ENCODE measurements at regions not wholly inside any gene's neighbourhood (a gene's known extent, or its start where the extent isn't known, plus 50 kb on each side); places are given as distances from the start of the nearest gene placed in this dataset.

GRCh38 chr11:45042560-45042959, 91.9 kb upstream of the TP53I11 start (continued):
- TF ChIP-seq MEIS1 (CRISPR knock-in tag; IDR thresholded peaks at IDR 0.05; ENCODE audit: borderline replicate concordance), result no peak
- TF ChIP-seq, protein P1, sequence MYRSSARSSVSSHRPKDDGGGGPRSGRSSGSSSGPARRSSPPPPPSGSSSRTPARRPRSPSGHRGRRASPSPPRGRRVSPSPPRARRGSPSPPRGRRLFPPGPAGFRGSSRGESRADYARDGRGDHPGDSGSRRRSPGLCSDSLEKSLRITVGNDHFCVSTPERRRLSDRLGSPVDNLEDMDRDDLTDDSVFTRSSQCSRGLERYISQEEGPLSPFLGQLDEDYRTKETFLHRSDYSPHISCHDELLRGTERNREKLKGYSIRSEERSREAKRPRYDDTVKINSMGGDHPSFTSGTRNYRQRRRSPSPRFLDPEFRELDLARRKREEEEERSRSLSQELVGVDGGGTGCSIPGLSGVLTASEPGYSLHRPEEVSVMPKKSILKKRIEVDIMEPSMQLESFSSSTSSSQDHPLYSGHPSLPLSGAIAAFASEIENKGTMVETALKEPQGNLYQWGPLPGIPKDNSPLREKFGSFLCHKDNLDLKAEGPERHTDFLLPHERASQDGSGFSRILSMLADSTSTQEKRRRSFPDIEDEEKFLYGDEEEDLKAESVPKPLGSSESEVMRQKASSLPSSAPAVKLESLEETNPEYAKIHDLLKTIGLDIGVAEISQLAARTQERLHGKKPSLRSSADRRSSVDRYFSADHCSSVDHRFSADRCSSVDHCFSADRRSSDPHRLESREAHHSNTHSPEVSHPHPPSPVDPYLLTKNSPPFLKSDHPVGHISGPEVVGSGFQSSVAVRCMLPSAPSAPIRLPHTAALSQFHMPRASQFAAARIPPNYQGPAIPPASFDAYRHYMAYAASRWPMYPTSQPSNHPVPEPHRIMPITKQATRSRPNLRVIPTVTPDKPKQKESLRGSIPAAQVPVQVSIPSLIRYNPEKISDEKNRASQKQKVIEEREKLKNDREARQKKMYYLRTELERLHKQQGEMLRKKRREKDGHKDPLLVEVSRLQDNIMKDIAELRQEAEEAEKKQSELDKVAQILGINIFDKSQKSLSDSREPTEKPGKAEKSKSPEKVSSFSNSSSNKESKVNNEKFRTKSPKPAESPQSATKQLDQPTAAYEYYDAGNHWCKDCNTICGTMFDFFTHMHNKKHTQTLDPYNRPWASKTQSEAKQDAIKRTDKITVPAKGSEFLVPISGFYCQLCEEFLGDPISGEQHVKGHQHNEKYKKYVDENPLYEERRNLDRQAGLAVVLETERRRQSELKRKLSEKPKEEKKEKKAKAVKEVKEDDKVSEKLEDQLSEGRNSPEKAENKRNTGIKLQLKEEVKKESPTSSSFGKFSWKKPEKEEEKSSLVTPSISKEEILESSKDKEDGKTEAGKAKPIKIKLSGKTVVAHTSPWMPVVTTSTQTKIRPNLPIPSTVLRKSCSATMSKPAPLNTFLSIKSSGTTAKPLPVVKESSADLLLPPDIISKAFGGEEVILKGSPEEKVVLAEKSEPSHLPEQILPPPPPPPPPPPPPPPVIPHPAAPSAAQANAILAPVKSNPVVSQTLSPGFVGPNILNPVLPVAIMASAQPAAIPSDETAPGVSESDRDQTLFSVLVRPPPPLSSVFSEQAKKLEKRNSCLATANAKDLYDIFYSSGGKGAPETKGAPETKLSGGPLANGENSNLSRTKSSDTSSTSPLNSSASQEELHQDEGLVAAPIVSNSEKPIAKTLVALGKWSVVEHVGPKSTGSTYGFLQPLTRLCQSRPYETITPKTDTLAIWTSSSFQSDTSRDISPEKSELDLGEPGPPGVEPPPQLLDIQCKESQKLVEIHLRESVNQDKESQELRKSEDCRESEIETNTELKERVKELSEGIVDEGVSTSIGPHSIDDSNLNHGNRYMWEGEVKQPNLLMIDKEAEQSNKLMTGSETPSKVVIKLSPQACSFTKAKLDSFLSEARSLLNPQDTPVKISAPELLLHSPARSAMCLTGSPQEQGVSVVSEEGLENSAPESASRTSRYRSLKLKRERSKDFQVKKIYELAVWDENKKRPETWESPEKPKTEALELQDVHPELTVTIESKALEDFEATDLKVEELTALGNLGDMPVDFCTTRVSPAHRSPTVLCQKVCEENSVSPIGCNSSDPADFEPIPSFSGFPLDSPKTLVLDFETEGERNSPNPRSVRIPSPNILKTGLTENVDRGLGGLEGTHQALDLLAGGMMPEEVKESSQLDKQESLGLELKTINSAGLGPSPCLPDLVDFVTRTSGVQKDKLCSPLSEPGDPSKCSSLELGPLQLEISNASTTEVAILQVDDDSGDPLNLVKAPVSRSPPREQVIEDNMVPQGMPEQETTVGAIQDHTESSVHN (CRISPR knock-in tag; IDR thresholded peaks at IDR 0.05), result no peak
- TF ChIP-seq, protein P2, sequence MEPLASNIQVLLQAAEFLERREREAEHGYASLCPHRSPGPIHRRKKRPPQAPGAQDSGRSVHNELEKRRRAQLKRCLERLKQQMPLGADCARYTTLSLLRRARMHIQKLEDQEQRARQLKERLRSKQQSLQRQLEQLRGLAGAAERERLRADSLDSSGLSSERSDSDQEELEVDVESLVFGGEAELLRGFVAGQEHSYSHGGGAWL (CRISPR knock-in tag; IDR thresholded peaks at IDR 0.05), result no peak
- TF ChIP-seq, protein P3, sequence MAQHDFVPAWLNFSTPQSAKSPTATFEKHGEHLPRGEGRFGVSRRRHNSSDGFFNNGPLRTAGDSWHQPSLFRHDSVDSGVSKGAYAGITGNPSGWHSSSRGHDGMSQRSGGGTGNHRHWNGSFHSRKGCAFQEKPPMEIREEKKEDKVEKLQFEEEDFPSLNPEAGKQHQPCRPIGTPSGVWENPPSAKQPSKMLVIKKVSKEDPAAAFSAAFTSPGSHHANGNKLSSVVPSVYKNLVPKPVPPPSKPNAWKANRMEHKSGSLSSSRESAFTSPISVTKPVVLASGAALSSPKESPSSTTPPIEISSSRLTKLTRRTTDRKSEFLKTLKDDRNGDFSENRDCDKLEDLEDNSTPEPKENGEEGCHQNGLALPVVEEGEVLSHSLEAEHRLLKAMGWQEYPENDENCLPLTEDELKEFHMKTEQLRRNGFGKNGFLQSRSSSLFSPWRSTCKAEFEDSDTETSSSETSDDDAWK (CRISPR knock-in tag; IDR thresholded peaks at IDR 0.05), result no peak
- no peak for TF ChIP-seq ZNF232 (CRISPR knock-in tag; IDR thresholded peaks at IDR 0.05; ENCODE audit: borderline replicate concordance)
- no peak for TF ChIP-seq XBP1 (CRISPR knock-in tag; IDR thresholded peaks at IDR 0.05)
